Limb (tissue), 2 donors: ENCODE measurements at regions not wholly inside any gene's neighbourhood (a gene's known extent, or its start where the extent isn't known, plus 50 kb on each side); places are given as distances from the start of the nearest gene placed in this dataset.

Source experiments
- DNase-seq, 2 donors: peaks; one replicate each; pipeline ENCODE4 v3.0.0-alpha.2; 2016; ENCODE audit errors: extremely low spot score in 2 of 2

DNA sequence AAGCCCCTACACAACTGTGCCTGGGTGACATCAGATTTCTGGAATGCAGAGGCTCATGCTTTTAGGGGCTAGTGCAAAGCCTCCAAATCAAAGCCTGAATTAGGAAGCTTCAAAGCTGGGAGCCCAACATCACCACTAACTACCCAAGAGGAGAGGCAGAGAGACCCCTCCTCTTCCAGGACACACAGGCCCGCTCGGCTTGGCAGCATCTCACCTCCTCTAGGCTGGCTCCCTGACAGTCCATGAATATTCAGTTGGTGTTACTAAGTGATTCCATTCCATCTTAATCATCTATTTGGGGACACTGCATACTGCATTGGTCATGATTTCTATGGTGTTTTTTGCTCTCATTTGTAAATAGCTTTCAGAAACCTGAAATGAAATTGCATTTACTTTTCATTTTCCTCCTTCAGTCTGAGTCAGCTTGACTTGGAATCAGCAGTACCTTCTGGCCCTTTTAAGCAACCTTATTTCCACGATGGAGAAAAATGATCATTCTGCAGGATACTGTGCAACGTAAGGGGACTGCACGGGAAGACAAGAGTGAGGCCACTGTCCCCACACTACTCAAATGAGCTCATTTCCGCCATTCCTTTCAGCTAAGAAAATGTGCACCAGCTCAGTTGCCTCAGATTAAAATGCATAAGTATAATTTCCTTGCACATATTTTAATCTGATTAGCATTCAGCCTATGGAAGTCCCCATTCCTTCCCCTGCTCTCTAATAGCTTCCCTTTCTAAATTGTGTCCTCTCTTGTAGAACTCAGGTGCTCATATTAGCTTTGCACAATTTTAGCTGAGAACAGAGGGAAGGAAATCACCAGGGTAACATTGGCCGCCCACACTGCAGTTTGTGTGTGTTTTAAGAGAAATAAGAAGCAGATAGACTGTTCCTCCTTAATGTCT is 219.9 kb downstream of the RFC3 start:
- no peak for DNase-seq

DNA sequence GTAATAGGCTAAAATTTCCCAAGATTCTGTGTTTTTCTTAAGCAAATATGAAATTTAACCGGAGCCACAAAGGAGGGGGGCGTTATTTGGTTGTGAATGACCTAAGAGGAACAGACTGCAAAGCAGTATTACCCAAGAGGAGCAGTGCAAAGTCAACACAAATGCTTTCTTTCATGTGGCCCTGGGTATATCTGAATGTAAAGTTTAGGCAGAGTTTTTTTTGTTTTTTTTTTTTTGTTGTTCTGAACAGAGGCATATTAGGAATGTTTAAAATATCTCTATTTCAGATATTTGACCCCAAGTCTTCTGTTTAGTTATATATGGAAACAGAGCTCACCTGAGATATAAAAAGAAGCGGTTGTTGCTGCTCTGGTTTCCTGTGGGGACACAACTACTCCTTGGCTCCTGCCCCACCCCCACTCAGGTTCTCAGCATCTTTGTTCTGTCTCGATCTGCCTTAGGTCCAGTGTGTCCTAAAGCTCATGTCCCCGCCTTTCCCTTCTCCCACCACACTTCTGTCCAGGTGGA is 220.7 kb downstream of the RFC3 start:
- DNase-seq, result no peak

DNA sequence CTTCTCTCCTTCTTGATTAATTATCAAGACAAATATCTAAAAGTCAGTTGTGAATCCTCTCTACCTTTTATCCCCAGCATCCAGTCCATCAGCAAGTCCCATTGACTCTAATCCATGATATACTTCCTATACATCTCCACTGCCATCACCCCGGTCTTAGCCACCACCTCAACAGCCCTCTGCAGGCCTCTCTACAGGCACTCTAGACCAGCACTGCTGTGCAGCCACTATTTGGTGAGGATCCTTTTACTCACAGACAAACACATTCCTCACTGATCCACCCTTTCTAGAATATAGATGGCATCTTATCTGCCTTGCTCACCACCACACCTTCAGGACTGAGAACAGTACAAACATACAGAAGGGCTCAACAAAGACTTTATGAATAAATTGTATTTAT is 221.7 kb downstream of the RFC3 start:
- DNase-seq, result no peak

DNA sequence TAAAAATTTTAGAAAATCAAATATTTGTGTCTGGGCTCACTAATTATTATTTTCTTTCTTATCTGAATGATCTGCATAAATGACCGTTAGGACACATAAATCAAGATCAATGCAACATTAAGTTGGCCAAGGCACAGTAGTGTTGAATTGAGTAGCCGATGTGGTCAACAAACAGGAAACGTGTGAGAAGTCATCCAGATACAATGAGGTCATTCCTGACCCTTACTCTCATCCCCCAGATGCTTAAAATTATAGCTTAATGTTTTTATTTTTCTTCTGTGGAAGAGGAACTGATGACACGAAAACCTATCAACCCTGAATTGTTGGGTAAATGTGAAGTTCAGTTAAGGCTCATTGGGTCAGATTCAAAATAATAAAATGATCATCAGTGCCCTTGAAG is 222.9 kb downstream of the RFC3 start:
- DNase-seq, result no peak

DNA sequence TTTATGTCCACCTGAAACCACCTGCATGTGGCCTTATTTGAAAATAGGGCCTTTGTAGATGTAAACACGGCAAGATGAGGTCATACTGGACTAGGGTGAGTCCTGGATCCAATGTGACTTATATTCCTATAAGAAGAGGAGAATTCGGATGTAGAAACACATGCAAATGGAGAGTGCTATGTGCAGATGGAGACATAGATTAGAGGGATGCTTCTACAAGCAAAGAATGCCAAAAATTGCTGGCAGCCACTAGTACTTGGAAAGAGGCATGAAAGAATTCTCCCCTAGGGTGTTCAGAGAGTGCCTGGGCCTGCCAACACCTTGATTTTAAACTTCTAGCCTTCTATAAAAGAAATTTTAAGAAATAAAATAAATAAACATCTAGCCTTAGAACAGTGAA is 226.1 kb downstream of the RFC3 start:
- no peak for DNase-seq

DNA sequence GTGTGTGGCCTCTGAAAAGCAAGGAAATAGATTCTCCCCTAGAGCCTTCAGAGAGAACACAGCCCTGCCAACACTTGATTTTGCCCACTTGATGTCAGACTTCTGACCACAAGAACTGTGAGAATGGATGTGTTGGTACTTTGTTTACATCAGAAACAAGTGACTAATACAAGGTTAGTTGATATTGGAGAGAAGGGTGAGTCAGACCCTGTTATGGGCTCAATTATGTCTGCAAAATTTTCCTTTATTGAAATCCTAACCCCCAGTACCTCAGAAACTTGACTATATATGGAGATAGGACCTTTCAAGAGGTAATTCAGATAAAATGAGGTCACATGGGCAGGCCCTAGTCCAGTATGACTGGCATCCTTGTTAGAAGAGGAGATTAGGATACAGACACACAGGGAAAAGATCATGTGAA is 226.7 kb downstream of the RFC3 start:
- no peak for DNase-seq

DNA sequence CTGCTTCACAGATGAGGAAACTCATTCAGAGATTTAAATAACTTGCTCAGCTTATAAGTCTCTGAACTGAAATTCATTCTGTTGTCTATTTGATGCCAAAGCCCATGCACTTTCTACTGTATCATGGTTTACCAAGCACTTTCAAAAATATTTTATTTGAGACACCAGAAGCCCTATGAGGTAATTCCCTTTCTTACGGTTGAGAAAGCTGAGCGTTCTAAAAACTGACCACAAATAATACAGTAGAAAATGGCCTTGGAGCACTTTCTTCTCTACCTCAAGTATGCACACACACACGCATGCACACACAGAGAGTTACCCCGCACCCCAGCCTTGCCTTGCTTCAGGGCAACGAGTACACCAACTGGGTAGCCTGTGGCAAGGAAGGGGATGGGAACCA is 228.5 kb downstream of the RFC3 start:
- DNase-seq, result no peak

DNA sequence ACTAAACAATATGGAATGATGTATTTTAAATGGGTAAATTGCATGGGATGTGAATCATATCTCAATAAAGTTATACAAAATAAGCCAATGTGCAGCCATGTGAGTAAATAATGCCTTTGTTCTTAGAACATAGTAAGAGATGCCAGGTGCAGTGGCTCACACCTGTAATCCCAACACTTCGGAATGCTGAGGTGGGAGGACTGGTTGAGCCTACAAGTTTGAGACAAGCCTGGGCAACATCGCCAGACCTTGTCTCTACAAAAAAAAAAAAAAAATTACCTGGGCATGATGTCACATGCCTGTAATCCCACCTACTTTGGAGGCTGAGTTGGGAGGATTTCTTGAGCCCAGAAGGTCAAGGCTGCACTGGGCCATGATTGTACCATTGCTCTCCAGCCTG is 230.7 kb downstream of the RFC3 start:
- DNase-seq, result no peak

DNA sequence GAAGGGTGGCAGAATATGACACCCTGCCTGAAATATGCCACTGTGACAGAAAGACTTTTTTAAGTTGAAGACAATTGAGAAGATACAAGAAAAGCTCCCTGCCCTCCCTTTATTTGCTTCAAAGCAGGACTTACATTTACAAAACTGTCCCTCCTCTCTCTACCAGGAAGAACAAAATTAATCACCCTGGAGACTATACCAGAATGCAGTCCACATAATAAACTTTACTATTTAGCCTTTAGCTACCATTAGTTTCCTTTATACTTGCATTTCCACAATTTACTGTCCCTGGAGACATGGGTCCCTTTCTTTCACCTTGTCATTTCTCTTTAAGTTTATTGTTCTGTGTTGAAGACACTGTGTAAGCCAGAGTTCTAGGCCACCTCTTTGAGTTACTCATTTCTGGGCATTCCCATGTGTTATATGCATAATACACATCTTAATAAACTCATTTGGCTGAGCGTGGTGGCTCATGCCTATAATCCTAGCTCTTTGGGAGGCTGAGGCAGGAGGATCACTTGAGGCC is 238.8 kb downstream of the RFC3 start:
- no peak for DNase-seq

DNA sequence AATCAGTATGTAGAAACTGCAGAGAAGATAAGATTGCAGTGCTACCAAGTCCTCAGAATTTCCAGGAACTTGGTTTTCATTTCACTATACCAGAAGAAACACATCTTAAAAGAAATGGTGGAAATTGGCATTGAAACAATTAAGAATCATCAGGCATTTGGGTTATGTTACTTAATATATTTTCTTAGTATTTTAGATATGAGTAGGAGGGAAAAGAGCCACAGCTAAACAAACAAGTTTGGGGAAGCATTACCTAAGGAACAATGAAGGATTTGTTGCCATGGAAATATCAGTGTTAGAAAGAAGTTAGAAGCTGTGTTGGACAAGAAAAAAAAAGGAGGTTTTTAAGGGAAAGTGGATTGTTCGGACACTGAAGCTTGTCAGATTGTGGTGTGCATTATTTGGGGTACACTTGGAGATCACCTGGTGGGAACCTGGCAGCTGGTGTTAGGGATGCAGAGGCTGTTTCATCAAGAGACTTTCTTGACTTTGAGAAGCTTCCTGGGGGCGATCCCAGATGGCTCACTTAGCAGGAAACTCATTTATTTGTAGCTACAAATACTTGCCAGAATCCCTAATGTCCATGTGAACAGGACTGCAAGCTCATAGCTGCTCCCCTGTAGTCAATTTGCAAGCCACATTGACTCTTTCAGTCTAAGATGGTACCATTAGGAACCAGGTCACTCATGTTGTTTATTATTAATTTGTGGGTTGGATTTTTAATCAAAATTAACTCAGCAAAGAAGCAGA is 246.7 kb downstream of the RFC3 start:
- DNase-seq, result no peak

DNA sequence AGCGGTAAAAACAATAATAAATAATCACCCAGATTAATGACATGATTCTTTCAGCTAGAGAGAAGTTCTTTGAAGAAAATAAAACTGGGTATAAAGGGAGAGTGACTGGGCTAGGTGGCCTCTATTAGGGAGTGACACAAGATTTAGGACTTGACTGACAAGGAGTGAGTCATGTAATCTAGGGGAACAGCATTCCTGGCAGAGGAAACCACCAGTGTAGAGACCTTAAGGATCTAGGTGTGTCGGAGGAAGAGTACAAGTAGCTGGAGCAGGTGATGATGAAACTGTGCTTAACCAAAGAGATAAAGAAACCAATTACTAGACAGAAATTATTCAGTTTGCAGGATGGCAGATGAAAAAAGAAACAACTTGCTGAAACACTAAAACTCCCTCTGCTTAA is 248.0 kb downstream of the RFC3 start:
- no peak for DNase-seq

DNA sequence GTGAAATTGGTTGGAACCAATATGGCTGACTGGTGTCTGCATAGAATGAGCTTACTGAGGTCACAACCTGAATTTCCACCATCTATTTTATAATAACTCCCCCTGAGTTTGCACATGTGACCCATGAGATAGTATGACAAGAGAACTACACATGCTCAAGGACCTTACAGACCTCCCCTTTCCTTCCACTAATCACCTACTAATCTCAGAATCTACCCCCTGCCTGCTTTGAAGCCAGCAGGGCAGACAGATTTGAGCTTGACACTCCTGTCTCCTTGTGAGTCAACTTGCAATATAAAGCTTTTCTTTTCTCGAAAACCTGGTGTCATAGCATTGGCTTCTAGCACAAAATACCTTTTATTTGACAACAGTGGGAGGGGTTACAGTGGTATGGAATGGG is 248.4 kb downstream of the RFC3 start:
- DNase-seq, result no peak

DNA sequence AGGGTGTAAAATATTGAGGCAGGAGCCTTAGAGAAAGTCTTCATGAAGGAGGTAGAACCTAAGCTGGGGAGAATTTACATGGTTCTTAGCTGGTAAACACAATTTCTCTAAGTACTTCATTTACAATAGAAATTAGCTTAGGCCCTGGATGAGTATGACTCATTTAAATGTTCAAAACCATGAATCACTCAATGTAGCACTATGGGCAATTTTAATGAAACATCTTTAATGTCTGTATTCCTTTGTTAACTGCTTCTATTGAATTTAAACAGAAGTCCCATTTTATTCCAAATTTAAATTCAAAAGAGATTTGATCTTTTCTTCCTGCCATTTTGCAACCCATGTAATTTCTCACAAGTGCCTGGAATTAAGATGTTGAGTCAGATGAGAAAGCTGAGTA is 252.1 kb downstream of the RFC3 start:
- DNase-seq, result no peak

DNA sequence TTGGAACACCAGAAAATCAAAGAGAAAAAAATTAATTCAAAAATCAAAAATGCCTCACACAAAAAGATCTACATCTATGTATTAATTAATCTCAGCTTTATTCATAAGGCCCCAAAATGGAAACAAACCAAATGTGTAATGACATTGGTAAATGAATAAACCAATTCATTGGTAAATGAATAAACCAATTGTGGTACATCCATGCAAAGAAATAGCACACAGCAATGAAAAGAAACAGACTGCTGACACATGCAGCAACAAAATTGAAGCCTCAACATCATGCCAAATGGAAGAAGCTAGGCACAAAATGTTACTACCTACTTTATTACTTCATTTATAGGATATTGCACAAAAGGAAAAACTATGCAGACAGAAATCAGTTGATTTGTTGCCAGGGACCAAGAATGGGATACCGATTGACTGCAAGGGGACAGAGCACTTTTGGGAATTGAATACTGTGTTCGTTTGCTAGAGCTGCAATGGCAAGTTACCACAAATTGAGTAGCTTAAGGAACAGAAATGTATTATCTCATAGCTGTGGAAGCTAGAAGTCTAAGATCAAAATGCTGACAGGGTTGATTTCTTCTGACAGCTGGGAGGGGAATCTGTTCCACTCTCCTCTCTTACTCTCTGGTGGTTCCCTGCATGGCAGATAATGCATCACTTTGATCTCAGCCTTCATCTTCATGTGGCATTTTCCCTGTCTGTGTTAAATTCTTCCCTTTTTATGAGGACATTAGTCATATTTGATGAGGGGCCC is 252.8 kb downstream of the RFC3 start:
- DNase-seq, result no peak

DNA sequence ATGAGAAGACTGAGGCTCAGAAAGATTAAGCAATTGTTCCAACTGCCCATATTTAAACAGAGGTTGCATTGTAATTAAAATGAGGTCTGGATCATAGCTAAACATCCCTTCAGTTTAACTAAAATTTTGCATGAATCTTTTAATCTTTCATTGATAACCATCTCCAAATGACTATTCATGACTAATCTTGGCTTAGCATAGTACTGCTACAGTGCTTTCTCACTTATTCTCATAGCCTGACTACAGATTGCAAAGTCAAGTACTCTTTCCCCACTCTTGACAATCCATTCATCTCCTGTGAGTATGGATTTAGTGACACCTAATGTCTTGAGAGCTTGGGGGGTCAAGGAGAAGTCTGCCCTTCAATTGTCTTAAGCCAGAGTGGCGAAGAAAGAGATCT is 258.4 kb downstream of the RFC3 start:
- no peak for DNase-seq

DNA sequence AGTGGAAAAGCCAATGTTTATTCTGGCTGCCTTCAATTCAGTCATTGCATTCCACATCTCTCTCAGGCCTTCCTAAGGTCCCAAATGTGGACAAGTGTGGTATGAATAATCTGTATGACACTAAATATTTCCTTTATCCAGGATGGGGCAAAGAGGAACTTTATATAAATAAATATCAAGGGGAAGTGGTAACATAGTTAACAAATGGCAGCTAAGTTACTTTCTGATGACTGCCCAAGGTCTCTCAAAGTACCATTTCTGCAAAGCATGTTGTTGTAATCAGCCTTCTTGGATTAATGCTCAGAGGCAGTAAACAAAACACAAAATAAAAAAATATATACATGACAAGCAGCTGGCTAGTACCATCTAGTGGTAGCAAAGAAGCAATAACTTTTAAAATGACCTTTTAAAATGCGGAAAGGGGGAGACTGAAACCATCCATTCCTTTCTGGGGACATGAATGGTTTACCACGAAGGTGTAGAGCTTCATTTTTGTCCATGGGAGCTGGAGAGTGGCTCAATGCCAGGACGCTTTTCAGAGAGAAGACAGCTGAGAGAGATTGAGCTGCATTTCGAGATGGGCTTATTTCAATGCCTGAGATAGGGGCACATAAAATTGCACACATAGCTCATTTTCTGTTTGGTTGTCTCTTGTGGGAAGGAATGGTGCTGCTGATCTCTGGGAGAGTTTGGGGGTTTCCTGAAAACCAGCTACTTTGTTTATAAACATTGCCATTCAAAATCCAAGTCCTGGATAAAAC is 259.2 kb downstream of the RFC3 start:
- DNase-seq, result peak in 1 of 2 donors; percentile 68

DNA sequence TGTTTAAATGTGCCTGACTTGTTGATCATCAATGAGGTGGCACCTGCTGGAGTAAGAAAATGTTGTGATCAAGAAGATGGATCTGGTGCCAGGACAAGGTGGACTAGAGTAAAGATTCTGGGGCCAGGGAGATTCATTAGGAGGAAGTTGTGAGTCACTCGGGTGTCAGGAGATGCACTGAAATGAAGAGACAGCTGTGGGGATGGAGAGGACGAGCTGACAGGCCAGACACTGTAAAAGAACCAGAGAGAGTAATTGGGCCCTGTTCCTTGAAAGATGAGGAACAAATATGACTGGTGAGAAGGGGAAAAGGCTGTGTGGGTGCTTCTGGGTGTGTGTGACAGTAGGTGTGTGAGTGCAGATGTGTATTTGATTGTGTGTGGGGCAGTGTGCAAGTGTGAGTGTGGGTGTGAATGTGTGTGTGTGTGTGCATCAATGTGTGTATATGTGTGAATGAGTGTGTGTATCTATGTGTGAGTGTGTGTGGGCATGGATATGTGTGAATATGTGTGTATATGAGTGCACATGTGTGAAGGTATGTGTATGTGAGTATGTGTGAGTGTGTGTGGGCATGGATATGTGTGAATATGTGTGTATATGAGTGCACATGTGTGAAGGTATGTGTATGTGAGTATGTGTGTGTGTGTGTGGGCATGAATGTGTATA is 260.5 kb downstream of the RFC3 start:
- no peak for DNase-seq

DNA sequence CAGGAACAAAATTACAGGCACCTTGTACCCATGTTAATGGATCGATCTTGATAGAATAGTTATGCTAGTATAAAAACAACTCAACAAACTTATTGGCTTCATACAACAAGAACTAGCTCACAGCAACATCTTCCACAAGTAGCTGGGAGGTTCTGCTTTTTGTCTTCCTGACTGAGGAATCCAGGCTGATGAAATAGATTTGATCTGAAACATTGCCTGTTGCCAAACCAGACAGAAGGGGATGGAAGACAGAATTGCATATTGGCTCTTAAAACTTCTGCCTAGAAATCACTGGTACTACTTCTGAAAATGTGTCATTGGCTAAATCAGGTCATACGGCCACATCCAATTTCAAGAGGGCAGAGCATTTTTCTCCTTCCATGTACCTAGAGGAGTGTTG is 267.3 kb downstream of the RFC3 start:
- no peak for DNase-seq

DNA sequence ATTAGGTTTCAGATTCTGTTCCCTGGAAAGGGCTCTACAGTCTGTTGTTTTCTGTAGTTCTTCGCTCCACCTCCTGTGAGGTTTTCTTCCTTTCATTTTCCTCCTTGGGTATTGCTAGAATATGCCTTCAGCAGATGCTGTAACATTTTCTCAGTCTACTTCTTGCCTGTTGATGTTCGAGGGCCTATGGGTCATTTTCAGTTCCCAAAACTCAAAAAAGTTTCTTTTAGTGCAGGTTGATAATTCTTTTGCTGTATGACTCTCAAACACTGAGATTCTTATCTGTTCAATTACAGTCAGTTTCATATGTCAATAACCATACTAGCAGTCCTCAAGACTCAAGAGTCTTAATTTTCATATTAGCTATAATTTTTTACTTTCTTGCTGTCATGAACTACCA is 268.3 kb downstream of the RFC3 start:
- DNase-seq, result no peak

DNA sequence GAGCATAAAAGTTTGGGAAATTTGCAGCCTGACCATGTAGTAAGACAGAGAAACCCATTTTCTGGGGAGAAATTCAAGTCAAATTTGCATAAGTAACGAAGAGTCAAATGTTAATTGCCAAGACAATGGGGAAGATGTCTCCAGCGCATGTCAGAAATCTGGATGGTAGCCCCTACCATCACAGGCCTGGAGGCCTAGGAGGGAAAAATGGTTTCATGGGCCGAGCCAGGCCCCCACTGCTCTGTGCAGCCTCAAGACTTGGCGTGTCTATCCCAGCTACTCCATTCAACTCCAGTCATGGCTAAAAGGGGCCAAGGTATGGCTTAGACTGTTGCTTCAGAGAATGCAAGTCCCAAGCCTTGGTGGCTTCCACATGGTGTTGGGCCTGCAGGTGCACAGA is 269.8 kb downstream of the RFC3 start:
- no peak for DNase-seq
